ENCODE measurements at regions not wholly inside any gene's neighbourhood (a gene's known extent, or its start where the extent isn't known, plus 50 kb on each side); places are given as distances from the start of the nearest gene placed in this dataset.

DNA sequence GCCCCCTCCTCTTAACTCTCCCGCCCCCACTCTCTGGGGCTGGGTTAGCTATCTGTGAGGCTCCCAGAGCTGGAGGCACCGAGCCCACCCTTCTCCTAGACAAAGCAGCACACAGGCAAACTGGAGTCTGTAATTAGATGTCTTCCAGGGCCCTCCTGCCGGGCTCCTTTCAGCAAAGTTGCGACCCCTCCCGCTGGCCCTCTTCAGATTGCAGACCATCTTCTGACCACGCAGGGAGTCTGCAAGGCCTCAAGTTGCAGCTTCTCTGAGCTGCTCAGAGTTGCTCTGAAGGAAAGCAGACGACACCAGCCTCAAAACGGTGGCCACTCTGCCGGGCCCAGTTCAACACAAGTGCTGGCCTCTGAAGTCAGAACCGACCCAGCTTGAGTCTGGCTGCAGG is 228.4 kb upstream of the COPS8 start:
- peak; percentile 91 for DNase-seq

DNA sequence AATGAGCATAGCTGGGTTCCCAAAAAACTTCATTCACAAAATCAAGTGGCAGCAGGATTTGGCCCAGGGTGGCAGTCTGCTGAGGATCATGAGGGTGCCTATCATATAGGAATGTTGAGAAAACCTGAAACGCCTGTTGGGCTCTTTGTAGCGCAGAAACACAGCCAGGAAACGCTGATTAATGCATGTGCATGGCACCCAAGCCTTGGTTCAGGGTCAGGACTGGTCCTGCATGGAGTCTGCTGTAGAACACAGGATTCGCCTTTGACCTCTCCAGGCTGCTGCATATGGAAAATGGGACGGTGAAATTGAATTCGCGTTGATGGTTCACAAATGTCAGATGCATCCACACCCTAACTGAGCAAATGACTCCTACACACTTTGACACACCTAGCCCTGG is 227.9 kb upstream of the COPS8 start:
- DNase-seq: no peak

DNA sequence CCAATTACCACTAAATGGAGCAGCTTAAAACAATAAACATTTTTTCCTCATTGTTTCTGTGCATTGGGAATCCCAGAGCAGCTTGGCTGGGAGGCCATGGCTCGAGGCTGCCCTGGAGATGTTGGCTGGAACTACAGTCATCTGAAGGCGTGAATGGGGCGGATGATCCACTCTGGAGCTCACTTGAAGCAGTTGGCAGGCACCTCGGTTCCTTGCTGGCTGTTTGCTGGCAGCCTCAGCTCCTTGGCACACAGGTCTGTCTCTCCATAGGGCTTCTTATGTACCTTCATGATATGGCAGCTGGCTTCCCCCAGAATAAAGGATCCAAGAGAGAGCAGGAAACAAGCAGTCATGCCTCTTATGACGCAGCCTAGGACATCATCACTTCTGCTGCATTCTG is 227.0 kb upstream of the COPS8 start:
- no peak for DNase-seq

- peak; percentile 79 for DNase-seq
Measured at GRCh38 chr2:236859908-236860307, 225.8 kb upstream of the COPS8 start.

DNA sequence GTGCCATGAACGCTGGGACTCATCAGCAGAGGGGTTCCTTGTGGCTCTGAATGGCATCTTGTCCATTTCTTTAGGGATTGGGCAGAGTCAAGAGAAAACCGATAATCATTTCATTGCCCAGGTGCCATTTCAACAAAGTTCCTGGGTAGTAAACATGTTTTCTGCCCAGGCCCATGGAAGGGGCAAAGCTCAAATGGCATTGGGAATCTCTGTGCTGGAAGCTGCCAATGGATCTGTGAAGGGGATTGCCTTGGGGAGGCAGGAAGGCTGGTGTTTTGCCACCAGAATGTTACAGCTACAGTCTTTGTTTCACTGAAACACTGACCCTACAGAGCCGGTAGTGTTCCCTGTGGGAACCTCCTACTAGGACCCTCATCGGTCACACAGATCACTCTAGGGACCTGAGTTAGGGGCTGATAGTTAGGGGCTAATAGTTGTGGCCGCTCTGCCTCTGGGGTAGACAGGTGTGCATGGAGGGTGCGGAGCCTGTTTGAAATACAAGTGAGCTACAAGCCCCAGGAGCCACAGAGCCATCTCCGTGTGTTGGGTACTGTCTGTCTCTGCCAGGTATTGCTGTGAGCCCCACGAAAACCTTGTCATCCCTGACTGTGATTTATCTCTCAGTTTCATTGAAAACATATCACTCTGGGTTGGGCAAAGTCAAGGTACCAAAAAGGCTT is 224.4 kb upstream of the COPS8 start:
- no peak for DNase-seq

DNA sequence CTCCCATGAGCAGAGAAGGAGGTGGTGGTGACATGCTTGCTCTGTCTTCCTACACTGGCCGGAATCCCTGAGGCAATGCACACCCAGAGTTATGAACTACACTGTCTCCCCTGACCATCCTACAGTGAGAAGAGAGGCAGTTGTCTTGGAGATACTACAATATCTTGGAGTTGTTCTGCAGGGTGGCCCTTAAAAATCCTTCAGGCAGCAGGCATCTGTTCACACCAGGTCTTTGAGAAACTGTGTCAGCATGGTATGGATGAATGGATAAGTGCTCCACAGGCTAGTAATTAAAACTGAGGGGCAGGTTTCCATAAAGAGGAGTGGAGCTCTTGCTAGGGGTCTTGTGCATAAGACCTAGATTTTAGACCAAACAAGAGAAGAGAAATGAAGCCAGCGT is 223.7 kb upstream of the COPS8 start:
- DNase-seq: no peak

DNA sequence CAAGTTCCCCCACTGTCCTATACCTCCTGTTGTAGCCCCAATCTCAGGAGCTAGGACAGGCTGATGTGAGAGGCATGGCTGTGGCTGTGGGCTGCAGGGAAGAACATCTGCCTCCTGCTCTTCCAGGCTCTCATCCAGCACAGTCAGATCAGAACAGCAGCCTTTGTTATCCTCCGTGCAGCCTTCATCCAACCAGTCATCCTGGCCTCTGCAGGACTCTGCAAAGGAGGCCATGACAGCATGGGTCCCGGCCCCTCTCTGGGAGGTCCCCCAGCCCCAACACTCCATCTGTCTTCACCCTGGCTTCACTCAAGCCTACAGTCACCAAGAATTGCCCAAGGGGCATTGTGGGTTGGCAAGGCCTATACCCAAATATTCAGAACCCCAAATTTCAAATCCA is 223.2 kb upstream of the COPS8 start:
- no peak for DNase-seq

- DNase-seq: peak; percentile 63
Measured at GRCh38 chr2:236862961-236863728, 222.5 kb upstream of the COPS8 start.

DNA sequence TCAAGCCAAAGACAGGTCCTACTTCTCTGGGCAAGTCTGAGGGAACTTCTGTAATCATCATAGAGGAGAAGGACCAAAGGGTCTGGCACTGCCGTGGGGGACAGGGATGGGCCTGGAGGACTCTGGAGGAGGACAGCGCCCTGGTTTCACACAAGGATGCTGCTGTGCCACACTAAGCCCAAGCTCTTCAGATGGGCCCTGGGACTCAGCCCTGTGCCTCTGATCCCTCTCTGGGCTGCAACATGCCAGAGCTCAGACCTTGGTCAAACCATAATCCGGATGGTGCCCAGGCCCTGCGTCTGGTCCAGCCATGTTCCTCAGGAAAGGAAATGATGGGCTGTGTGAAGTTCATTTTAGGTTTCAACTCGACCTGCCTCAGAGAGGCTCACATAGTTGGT is 222.0 kb upstream of the COPS8 start:
- DNase-seq: no peak

GRCh38 chr2:236865052-236865451 is 220.6 kb upstream of the COPS8 start:
- DNase-seq: peak; percentile 27

- peak; percentile 38 for DNase-seq
Measured at GRCh38 chr2:236866542-236867340, 218.9 kb upstream of the COPS8 start.

GRCh38 chr2:236867441-236868260 is 218.0 kb upstream of the COPS8 start:
- peak; percentile 54 for DNase-seq

DNA sequence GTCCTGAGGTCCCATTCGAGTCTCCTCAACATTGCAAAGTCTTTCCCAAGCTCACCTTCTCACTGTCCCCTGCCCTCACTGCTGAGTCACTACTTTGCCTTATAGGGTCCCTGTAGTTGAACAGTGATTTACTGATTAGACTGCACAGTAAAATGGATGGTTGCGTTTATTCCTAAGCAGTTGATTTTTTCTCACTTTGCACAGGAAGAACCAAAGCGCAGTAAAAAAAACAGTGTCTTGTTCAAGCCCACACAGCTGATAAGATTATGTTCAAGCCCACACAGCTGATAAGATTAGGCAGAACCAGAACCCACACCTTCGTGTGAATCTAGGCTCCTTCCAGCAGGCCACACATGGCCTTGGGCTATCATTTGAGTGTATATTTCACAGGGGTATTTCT is 215.3 kb upstream of the COPS8 start:
- DNase-seq: peak; percentile 51

DNA sequence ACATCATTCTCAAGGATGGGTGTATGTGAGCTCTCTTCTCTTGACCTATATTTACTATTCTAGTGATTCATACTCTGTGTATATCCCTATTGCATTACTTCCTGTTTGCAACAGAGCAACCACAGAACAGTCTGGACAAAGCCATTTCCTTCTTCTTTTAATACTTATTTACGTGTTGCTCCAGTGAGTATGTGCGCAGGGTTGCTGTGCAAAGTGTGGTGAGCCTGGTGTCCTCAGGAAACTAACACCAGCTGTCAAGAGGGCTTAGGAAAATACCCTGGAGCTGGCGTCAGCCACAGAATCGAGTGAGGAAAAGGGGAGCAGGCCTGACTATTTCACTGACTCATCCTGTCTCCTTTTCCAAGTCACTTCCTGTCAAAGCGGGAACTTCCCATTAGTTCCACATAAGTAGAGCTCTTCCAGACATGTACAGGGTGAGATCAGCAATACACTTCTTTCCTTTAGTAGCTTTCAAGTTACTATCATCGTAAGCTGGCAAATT is 214.1 kb upstream of the COPS8 start:
- DNase-seq: peak; percentile 86

GRCh38 chr2:236872015-236872414 is 213.7 kb upstream of the COPS8 start:
- DNase-seq: no peak

GRCh38 chr2:236872981-236873380 is 212.7 kb upstream of the COPS8 start:
- no peak for DNase-seq

- no peak for DNase-seq
Measured at GRCh38 chr2:236873636-236874035, 212.1 kb upstream of the COPS8 start.

DNA sequence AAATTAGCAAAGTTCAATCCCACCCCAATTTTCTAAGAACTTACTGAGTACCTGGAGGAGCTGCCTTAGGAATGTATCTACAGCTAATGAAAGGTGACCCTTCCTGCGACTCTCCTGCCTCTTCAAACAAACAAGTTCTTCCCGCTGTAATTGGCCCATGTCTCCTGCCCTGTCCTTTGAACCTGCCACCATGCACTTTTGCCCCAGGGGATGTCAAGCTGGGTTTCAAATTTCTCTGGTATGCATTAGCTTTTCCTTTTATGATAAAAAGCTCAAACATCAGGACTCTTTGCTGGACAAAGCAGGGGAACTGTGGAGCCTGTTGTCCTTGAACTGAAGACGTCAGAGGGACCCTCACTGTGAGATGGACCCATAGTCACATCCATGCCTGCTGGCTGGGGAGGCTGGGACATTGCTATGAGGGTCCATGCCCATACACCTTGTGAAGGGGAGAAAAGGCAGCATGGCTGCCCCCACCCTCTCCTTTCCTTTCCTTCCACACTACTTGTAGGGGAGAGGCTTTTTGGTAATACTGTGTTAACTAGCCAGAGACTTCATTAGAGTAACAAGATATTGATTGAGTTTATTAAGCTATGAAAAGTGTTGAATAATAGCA is 210.7 kb upstream of the COPS8 start:
- peak; percentile 87 for DNase-seq

- DNase-seq: peak; percentile 92
Measured at GRCh38 chr2:236875906-236876505, 209.7 kb upstream of the COPS8 start.

GRCh38 chr2:236876642-236877041 is 209.0 kb upstream of the COPS8 start:
- DNase-seq: no peak

GRCh38 chr2:236877972-236878371 is 207.7 kb upstream of the COPS8 start:
- DNase-seq: no peak
